Neural cell (in vitro differentiated cells): ENCODE measurements at regions not wholly inside any gene's neighbourhood (a gene's known extent, or its start where the extent isn't known, plus 50 kb on each side); places are given as distances from the start of the nearest gene placed in this dataset.

Experiments
- H2AFZ ChIP-seq: fragments of 200-600, 300-800 bp; sonication (generic), shearing (Covaris generic); 2 replicates; pipeline ENCODE4 v1.6.0; 2014; ENCODE audit warnings: low read depth, mild to moderate bottlenecking, antibody characterized with exemption, low read length, moderate library complexity
- H3F3A ChIP-seq: fragments of 200-600 bp; shearing (Covaris generic); 2 replicates; pipeline ENCODE4 v1.6.1; 2016; ENCODE audit warnings: mild to moderate bottlenecking, moderate library complexity, mixed read lengths, antibody characterized with exemption, low read length; ENCODE audit not compliant: insufficient read depth, poor library complexity, severe bottlenecking
- H3K27ac ChIP-seq: fragments of 200-600, 300-800 bp; sonication (generic), shearing (Covaris generic); 2 replicates; pipeline ENCODE4 v1.5.1; 2014; ENCODE audit warnings: mild to moderate bottlenecking, low read length, moderate library complexity
- H3K27me3 ChIP-seq: fragments of 300-800, 200-600 bp; sonication (generic), shearing (Covaris generic); 2 replicates; pipeline ENCODE4 v1.6.0; 2014; ENCODE audit warnings: mild to moderate bottlenecking, low read depth, low read length, moderate library complexity; ENCODE audit not compliant: insufficient read depth
- H3K36me3 ChIP-seq: fragments of 300-800, 200-600 bp; sonication (generic), shearing (Covaris generic); 2 replicates; pipeline ENCODE4 v1.5.1; 2014; ENCODE audit warnings: mild to moderate bottlenecking, antibody characterized with exemption, low read length, moderate library complexity; ENCODE audit not compliant: insufficient read depth
- H3K4me2 ChIP-seq: fragments of 300-800, 200-600 bp; sonication (generic), shearing (Covaris generic); 2 replicates; pipeline ENCODE4 v1.6.0; 2014; ENCODE audit warnings: mild to moderate bottlenecking, low read length
- H3K4me3 ChIP-seq: fragments of 300-800, 200-600 bp; sonication (generic), shearing (Covaris generic); 2 replicates; pipeline ENCODE4 v1.5.1; 2014; ENCODE audit warnings: mild to moderate bottlenecking, low read length, moderate library complexity
- H3K79me2 ChIP-seq: fragments of 200-600 bp; shearing (Covaris generic); replicated peaks from 2 replicates; pipeline ENCODE4 v1.6.0; 2014; ENCODE audit warnings: mild to moderate bottlenecking, low read length, moderate library complexity; ENCODE audit not compliant: insufficient read depth
- H3K9ac ChIP-seq: fragments of 300-800, 200-600 bp; sonication (generic), shearing (Covaris generic); 2 replicates; pipeline ENCODE4 v1.6.1; 2016; ENCODE audit warnings: mild to moderate bottlenecking, low read length, mixed read lengths
- H3K9me2 ChIP-seq: fragments of 200-600 bp; shearing (Covaris generic); 2 replicates; pipeline ENCODE4 v1.6.1; 2016; ENCODE audit warnings: mild to moderate bottlenecking, low read length, mixed read lengths; ENCODE audit not compliant: insufficient read depth
- H3K9me3 ChIP-seq: fragments of 200-600, 300-800 bp; sonication (generic), shearing (Covaris generic); 2 replicates; pipeline ENCODE4 v1.6.1; 2016; ENCODE audit warnings: mild to moderate bottlenecking, mixed run types, low read length, moderate library complexity, mixed read lengths
- H4K20me1 ChIP-seq: fragments of 200-600 bp; shearing (Covaris generic); 2 replicates; pipeline ENCODE4 v1.6.1; 2016; ENCODE audit warnings: mild to moderate bottlenecking, mixed run types; ENCODE audit not compliant: insufficient read depth
- EP300 ChIP-seq: fragments of 450-650 bp; conservative IDR thresholded peaks from 2 replicates; pipeline ENCODE4 v1.6.1; 2014; ENCODE audit warnings: antibody characterized with exemption, mild to moderate bottlenecking, moderate library complexity; ENCODE audit not compliant: poor library complexity, severe bottlenecking
- EZH2 ChIP-seq: fragments of 200-600, 300-800 bp; shearing (Covaris generic), sonication (generic); IDR thresholded peaks from 2 replicates; pipeline ENCODE4 v1.6.1; 2014; ENCODE audit warnings: antibody characterized with exemption, low read length, borderline replicate concordance, mild to moderate bottlenecking; ENCODE audit not compliant: insufficient read depth, poor library complexity, severe bottlenecking
- MXI1 ChIP-seq: fragments of 450-650 bp; conservative IDR thresholded peaks from 2 replicates; pipeline ENCODE4 v1.6.1; 2014; ENCODE audit warnings: antibody characterized with exemption, mild to moderate bottlenecking; ENCODE audit not compliant: poor library complexity, severe bottlenecking
- POLR2AphosphoS5 ChIP-seq: IDR thresholded peaks from 2 replicates; pipeline ENCODE4 v1.6.1; 2012
- RAD21 ChIP-seq: fragments of 450-650 bp; conservative IDR thresholded peaks from 2 replicates; pipeline ENCODE4 v1.6.1; 2014; ENCODE audit warnings: antibody characterized with exemption, mild to moderate bottlenecking, moderate library complexity
- SMC3 ChIP-seq: fragments of 450-650 bp; conservative IDR thresholded peaks from 2 replicates; pipeline ENCODE4 v1.6.1; 2014; ENCODE audit warnings: antibody characterized with exemption, mild to moderate bottlenecking, moderate library complexity; ENCODE audit not compliant: poor library complexity
- TAF1 ChIP-seq: IDR thresholded peaks from 2 replicates; pipeline ENCODE4 v1.6.1; 2012; ENCODE audit warnings: low read depth
- TF ChIP-seq, protein P1 (sequence below): fragments of 450-650 bp; IDR thresholded peaks from 2 replicates; pipeline ENCODE4 v1.5.1; 2014; ENCODE audit warnings: antibody characterized with exemption, mild to moderate bottlenecking, moderate library complexity; ENCODE audit not compliant: poor library complexity, severe bottlenecking
- TF ChIP-seq, protein P2 (sequence below): IDR thresholded peaks from 2 replicates; pipeline ENCODE4 v1.6.1; 2012; ENCODE audit warnings: borderline replicate concordance

DNA sequence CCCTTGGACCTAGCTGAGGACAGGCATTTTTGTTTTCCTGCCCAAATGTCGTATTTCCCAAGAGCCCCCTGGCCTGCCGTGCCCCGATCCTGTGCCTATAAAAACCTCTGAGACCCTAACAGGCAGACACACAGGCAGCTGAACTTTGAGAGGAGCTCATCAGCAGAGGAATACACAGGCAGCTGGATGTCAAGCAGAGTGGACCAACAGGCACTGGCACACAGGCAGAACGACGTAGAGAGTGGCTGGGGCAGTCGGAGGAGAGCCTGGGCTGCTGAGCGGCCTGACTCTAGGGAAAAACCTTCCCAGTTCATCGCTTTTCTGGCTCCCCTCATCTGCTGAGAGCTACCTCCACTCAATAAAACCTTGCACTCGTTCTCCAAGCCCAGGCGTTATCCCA lies 896.1 kb downstream of the PCDH18 start:
- no peaks in the 10 kb centered on the region for H3K36me3 ChIP-seq
- TF ChIP-seq EZH2 (no peak), SMC3 (no peak), TAF1 (no peak), RAD21 (no peak), POLR2AphosphoS5 (no peak)
- TF ChIP-seq, protein P1, sequence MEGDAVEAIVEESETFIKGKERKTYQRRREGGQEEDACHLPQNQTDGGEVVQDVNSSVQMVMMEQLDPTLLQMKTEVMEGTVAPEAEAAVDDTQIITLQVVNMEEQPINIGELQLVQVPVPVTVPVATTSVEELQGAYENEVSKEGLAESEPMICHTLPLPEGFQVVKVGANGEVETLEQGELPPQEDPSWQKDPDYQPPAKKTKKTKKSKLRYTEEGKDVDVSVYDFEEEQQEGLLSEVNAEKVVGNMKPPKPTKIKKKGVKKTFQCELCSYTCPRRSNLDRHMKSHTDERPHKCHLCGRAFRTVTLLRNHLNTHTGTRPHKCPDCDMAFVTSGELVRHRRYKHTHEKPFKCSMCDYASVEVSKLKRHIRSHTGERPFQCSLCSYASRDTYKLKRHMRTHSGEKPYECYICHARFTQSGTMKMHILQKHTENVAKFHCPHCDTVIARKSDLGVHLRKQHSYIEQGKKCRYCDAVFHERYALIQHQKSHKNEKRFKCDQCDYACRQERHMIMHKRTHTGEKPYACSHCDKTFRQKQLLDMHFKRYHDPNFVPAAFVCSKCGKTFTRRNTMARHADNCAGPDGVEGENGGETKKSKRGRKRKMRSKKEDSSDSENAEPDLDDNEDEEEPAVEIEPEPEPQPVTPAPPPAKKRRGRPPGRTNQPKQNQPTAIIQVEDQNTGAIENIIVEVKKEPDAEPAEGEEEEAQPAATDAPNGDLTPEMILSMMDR, result no peak
- TF ChIP-seq, protein P2, sequence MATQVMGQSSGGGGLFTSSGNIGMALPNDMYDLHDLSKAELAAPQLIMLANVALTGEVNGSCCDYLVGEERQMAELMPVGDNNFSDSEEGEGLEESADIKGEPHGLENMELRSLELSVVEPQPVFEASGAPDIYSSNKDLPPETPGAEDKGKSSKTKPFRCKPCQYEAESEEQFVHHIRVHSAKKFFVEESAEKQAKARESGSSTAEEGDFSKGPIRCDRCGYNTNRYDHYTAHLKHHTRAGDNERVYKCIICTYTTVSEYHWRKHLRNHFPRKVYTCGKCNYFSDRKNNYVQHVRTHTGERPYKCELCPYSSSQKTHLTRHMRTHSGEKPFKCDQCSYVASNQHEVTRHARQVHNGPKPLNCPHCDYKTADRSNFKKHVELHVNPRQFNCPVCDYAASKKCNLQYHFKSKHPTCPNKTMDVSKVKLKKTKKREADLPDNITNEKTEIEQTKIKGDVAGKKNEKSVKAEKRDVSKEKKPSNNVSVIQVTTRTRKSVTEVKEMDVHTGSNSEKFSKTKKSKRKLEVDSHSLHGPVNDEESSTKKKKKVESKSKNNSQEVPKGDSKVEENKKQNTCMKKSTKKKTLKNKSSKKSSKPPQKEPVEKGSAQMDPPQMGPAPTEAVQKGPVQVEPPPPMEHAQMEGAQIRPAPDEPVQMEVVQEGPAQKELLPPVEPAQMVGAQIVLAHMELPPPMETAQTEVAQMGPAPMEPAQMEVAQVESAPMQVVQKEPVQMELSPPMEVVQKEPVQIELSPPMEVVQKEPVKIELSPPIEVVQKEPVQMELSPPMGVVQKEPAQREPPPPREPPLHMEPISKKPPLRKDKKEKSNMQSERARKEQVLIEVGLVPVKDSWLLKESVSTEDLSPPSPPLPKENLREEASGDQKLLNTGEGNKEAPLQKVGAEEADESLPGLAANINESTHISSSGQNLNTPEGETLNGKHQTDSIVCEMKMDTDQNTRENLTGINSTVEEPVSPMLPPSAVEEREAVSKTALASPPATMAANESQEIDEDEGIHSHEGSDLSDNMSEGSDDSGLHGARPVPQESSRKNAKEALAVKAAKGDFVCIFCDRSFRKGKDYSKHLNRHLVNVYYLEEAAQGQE, result no peak
- no peak overlapping the region for H3K4me3 ChIP-seq
- H2AFZ ChIP-seq, result no peak overlapping the region
- H4K20me1 ChIP-seq, result no peaks in the 10 kb centered on the region
- H3K9me2 ChIP-seq, result no peaks in the 10 kb centered on the region
- no peaks in the 10 kb centered on the region for H3K79me2 ChIP-seq
- H3F3A ChIP-seq, result no peaks in the 10 kb centered on the region
- no peak overlapping the region for H3K27ac ChIP-seq
- no peaks in the 10 kb centered on the region for H3K27me3 ChIP-seq
- H3K4me2 ChIP-seq, result no peak overlapping the region
- H3K9me3 ChIP-seq, result no peaks in the 10 kb centered on the region
- no peak overlapping the region for H3K9ac ChIP-seq

DNA sequence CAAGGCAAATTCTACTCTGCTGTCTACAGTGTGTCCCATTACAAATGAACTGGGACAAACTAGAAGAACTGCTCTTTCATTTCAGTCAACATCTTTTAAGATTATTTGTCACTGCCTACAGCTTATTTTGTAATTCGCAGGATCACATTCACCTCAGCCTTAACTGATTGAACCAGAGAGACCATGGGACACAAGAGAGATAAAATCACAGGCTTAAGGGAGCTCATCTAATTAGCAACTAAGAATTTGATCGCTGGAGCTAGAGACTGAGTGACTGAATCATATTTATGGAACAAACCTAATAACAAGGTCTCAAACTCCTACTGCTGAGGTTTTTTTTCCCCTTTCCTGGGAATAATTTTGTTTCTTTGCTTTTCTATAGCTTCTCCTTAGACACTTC lies 898.2 kb downstream of the PCDH18 start:
- H3F3A ChIP-seq, result no peaks in the 10 kb centered on the region

More for the DNA sequence above, 898.2 kb downstream of the PCDH18 start:
- no peaks in the 10 kb centered on the region for H3K79me2 ChIP-seq
- H3K9me2 ChIP-seq, result no peaks in the 10 kb centered on the region
- H4K20me1 ChIP-seq, result no peaks in the 10 kb centered on the region
- H3K27ac ChIP-seq, result no peak overlapping the region
- no peak overlapping the region for H3K4me3 ChIP-seq
- no peak overlapping the region for H3K4me2 ChIP-seq
- H3K9me3 ChIP-seq, result no peaks in the 10 kb centered on the region
- H3K27me3 ChIP-seq, result no peaks in the 10 kb centered on the region
- H3K36me3 ChIP-seq, result no peaks in the 10 kb centered on the region
- no peak for TF ChIP-seq POLR2AphosphoS5
- TF ChIP-seq RAD21, result no peak
- TF ChIP-seq, protein P1, result no peak
- no peak for TF ChIP-seq EZH2
- TF ChIP-seq EP300, result no peak
- TF ChIP-seq MXI1, result no peak
- TF ChIP-seq SMC3, result no peak
- TF ChIP-seq, protein P2, result no peak
- TF ChIP-seq TAF1, result no peak
- no peak overlapping the region for H2AFZ ChIP-seq
- no peak overlapping the region for H3K9ac ChIP-seq
